ENCODE measurements at regions not wholly inside any gene's neighbourhood (a gene's known extent, or its start where the extent isn't known, plus 50 kb on each side); places are given as distances from the start of the nearest gene placed in this dataset.

- ATAC-seq (no peak), DNase-seq (no peak)
- intact Hi-C loops (cut with micrococcal nuclease): no loop called here
These were observed 158.6 kb upstream of the TWIST2 start for GRCh38 chr2:238689331-238689730.

GRCh38 chr2:238689871-238690389 lies 158.0 kb upstream of the TWIST2 start:
- ATAC-seq: no peak
- intact Hi-C loops (cut with micrococcal nuclease): no loop called here
- no peak for DNase-seq

GRCh38 chr2:238690511-238690910 lies 157.4 kb upstream of the TWIST2 start:
- no peak for DNase-seq
- ATAC-seq: no peak
- intact Hi-C loops (cut with micrococcal nuclease): no loop called here

- ATAC-seq (no peak), DNase-seq (no peak)
- intact Hi-C loops (cut with micrococcal nuclease): no loop called here
These were observed 156.0 kb upstream of the TWIST2 start for GRCh38 chr2:238691596-238692491.

- DNase-seq (no peak), ATAC-seq (no peak)
- intact Hi-C loops (cut with micrococcal nuclease): no loop called here
These were observed 155.3 kb upstream of the TWIST2 start for GRCh38 chr2:238692562-238692961.

- ATAC-seq: no peak
- DNase-seq: no peak
- intact Hi-C loops (cut with micrococcal nuclease): no loop called here
These were observed 154.4 kb upstream of the TWIST2 start for GRCh38 chr2:238693337-238694093.

- intact Hi-C loops (cut with micrococcal nuclease): no loop called here
- ATAC-seq: no peak
- no peak for DNase-seq
These were observed 153.6 kb upstream of the TWIST2 start for GRCh38 chr2:238694136-238694755.

- intact Hi-C loops (cut with micrococcal nuclease): no loop called here
These were observed 153.0 kb upstream of the TWIST2 start for GRCh38 chr2:238694922-238695321.

GRCh38 chr2:238695538-238695937 lies 152.3 kb upstream of the TWIST2 start:
- ATAC-seq (no peak), DNase-seq (no peak)
- intact Hi-C loops (cut with micrococcal nuclease): no loop called here

More at GRCh38 chr2:238694922-238695321, 153.0 kb upstream of the TWIST2 start:
- ATAC-seq: no peak
- no peak for DNase-seq

GRCh38 chr2:238696331-238696730 lies 151.6 kb upstream of the TWIST2 start:
- intact Hi-C loops (cut with micrococcal nuclease): no loop called here
- DNase-seq (no peak), ATAC-seq (no peak)

GRCh38 chr2:238696786-238697185 lies 151.1 kb upstream of the TWIST2 start:
- no peak for DNase-seq
- no peak for ATAC-seq
- intact Hi-C loops (cut with micrococcal nuclease): no loop called here

- ATAC-seq (no peak), DNase-seq (no peak)
- intact Hi-C loops (cut with micrococcal nuclease): no loop called here
These were observed 150.5 kb upstream of the TWIST2 start for GRCh38 chr2:238697193-238698071.

- intact Hi-C loops (cut with micrococcal nuclease): no loop called here
- DNase-seq (no peak), ATAC-seq (no peak)
These were observed 149.9 kb upstream of the TWIST2 start for GRCh38 chr2:238698072-238698352.

- no peak for DNase-seq
- intact Hi-C loops (cut with micrococcal nuclease): no loop called here
- no peak for ATAC-seq
These were observed 149.2 kb upstream of the TWIST2 start for GRCh38 chr2:238698451-238699306.

GRCh38 chr2:238699307-238700116 lies 148.4 kb upstream of the TWIST2 start:
- ATAC-seq (no peak), DNase-seq (no peak)
- intact Hi-C loops (cut with micrococcal nuclease): no loop called here

GRCh38 chr2:238700117-238700457 lies 147.8 kb upstream of the TWIST2 start:
- peak; percentile 77 for DNase-seq
- intact Hi-C loops (cut with micrococcal nuclease): no loop called here
- ATAC-seq: peak; percentile 87

GRCh38 chr2:238700506-238701340 lies 147.2 kb upstream of the TWIST2 start:
- no peak for DNase-seq
- ATAC-seq: peak; percentile 9
- intact Hi-C loops (cut with micrococcal nuclease): no loop called here

All from left ventricle myocardium superior (tissue), 1 donor.